Tibial artery (tissue), 4 donors: ENCODE measurements at regions not wholly inside any gene's neighbourhood (a gene's known extent, or its start where the extent isn't known, plus 50 kb on each side); places are given as distances from the start of the nearest gene placed in this dataset.

ENCODE experiments used
- DNase-seq, 2 donors: peaks; one replicate each; pipeline ENCODE4 v3.0.0-alpha.2; 2019
- H3K27ac ChIP-seq, 2 donors: fragments of 200-600 bp; sonication (generic) in 1 of 2; 1 replicate in 1 of 2; 2 replicates in 1 of 2; pipeline ENCODE4 v1.5.1; 2018 to 2019; ENCODE audit warnings: mild to moderate bottlenecking in 1 of 2
- H3K27me3 ChIP-seq, 2 donors: fragments of 200-600 bp; sonication (generic) in 1 of 2; one replicate each; pipeline versions ENCODE4 v1.5.1 to v1.6.0; 2016 to 2019
- H3K36me3 ChIP-seq, 3 donors: fragments of 200-600 bp; sonication (generic) in 2 of 3; one replicate each; pipeline ENCODE4 v1.5.1; 2016 to 2019; ENCODE audit warnings: mild to moderate bottlenecking in 2 of 3
- H3K4me1 ChIP-seq, 4 donors: fragments of 200-600 bp; sonication (generic) in 2 of 4; 1 replicate in 3 of 4; 2 replicates in 1 of 4; pipeline ENCODE4 v1.5.1; 2016 to 2019
- H3K4me3 ChIP-seq, 2 donors: fragments of 200-600 bp; sonication (generic) in 1 of 2; 1 replicate in 1 of 2; 2 replicates in 1 of 2; pipeline ENCODE4 v1.5.1; 2018 to 2019; ENCODE audit warnings: mild to moderate bottlenecking in 2 of 2
- H3K9me3 ChIP-seq, 3 donors: fragments of 200-600 bp; sonication (generic) in 1 of 3; one replicate each; pipeline ENCODE4 v1.5.1; 2016 to 2019
- CTCF ChIP-seq, 2 experiments: fragments of 200-600 bp in 1 of 2; fragments of 450-650 bp in 1 of 2; IDR thresholded peaks; one replicate each; pipeline ENCODE4 v1.5.1; 2017 to 2019; ENCODE audit warnings: antibody characterized with exemption in 2 of 2, mild to moderate bottlenecking in 1 of 2, moderate library complexity in 1 of 2
- intact Hi-C: fragments of 100-400 bp; cut with DNase I; formaldehyde crosslinking; loops from one replicate; pipeline ENCODE4 v1.15.0; 2023; ENCODE audit warnings: low total_unique reads

DNA sequence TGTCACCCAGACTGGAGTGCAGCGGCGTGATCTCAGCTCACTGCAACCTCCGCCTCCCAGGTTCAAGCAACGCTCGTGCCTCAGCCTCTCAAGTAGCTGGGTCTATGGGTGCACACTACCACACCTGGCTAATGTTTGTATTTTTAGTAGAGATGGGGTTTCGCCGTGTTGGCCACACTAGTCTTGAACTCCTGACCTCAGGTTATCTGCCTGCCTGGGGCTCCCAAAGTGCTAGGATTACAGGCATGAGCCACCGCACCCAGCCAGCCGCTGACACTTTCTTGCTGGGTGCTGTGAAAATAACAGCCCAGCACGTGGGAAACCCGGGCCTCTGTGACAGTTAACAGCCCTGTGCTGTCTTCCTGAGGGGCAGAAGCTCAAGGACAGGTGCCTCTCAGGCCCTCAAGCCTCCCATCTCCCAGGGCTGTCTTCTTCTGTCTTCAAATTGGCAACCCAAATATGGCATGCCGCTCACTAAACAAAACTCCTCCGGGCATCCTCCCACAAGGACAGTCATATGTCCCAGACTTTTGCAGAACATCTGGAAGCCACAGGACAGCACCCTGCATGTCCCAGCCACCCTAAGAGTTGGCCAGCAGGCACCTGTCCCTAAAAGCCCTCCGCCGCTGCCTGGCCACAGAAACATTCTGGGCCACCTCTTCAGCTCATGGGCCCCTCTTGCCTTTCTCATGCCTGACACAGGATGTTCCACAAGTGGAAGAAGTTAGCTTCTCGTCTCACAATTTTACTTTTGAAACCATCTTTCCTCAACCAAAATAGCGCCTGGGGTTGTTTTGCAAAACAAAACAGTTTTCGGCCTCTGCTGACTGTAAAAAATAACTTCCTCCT is 233.6 kb downstream of the SYK start:
- DNase-seq = no peak
- peaks cover 0 to 19% (median 13%) of the 10 kb centered on the region in 4 donors for H3K4me1 ChIP-seq
- no peak overlapping the region for H3K27ac ChIP-seq
- peaks cover 0 to 4% of the 10 kb centered on the region in 2 donors for H3K27me3 ChIP-seq
- no peak overlapping the region for H3K4me3 ChIP-seq
- no peaks in the 10 kb centered on the region for H3K36me3 ChIP-seq
- intact Hi-C loops = no loop called here
- no peaks in the 10 kb centered on the region for H3K9me3 ChIP-seq
- no peak for TF ChIP-seq CTCF (IDR thresholded peaks at IDR 0.05)

DNA sequence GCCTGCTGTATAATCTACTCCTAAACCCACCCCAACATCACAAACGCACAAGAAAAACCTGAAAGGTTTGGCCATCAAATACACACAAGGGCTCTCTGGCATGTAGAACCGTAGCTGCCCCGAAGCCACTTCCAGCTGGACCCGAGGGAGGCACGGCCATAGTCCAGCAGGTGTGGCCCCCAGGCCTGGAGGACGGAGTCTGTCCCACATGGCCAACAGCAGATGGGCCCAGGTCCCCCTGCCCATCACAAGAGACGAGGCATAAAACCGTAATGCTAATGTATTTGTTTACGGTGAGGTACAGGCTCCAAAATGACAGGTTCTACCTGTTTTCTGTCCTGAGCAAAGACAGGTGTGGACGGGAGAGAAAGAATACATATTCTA is 234.2 kb downstream of the SYK start:
- Histone ChIP-seq H3K27me3 (peaks cover 0 to 4% of the 10 kb centered on the region in 2 donors), H3K27ac (no peak overlapping the region), H3K4me1 (peaks cover 0 to 19% (median 13%) of the 10 kb centered on the region in 4 donors), H3K36me3 (no peaks in the 10 kb centered on the region), H3K4me3 (no peak overlapping the region), H3K9me3 (no peaks in the 10 kb centered on the region)
- no peak for TF ChIP-seq CTCF (IDR thresholded peaks at IDR 0.05)
- intact Hi-C loops = loop anchor here (2.0 kb wide), 1 partner anchor 399 kb away; no protein-coding TSS in a partner anchor
- DNase-seq = no peak

DNA sequence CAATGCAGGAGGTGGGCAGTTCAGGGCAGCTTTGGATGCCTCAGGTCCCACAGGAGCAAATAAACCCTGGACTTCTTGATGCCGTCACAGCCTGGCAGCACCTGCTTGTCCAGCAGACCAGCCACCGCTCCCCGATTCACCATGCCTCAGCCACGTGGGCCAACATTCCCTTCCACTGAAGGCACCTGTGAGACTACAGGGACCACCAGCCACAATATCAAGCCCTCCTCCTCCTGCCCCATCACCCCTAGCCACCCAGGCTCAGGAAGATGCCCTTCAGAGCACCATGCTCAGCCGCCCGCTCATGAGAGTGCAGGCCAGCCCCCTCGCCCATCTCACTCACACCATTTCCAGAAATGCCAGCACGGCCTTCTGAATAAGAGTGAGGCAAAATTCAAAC is 234.7 kb downstream of the SYK start:
- DNase-seq = no peak
- Histone ChIP-seq H3K36me3 (no peaks in the 10 kb centered on the region), H3K4me3 (no peak overlapping the region), H3K4me1 (peaks cover 0 to 19% (median 13%) of the 10 kb centered on the region in 4 donors), H3K9me3 (no peaks in the 10 kb centered on the region), H3K27me3 (peaks cover 0 to 4% of the 10 kb centered on the region in 2 donors), H3K27ac (no peak overlapping the region)
- intact Hi-C loops = loop anchor here (2.0 kb wide), 1 partner anchor 398 kb away; no protein-coding TSS in a partner anchor
- TF ChIP-seq CTCF (IDR thresholded peaks at IDR 0.05) = no peak

GRCh38 chr9:91036826-91037510 is 235.3 kb downstream of the SYK start:
- H3K9me3 ChIP-seq = no peaks in the 10 kb centered on the region
- peaks cover 0 to 2% of the 10 kb centered on the region in 2 donors for H3K27me3 ChIP-seq
- no peak overlapping the region for H3K4me3 ChIP-seq
- peak; percentile 58 for TF ChIP-seq CTCF (IDR thresholded peaks at IDR 0.05)
- H3K4me1 ChIP-seq = peaks cover 0 to 19% (median 13%) of the 10 kb centered on the region in 4 donors
- intact Hi-C loops = loop anchor here (2.0 kb wide), 1 partner anchor 398 kb away; no protein-coding TSS in a partner anchor
- H3K27ac ChIP-seq = no peak overlapping the region
- H3K36me3 ChIP-seq = no peaks in the 10 kb centered on the region
- peak; percentile 88 to 90 for DNase-seq

GRCh38 chr9:91037511-91038482 is 236.2 kb downstream of the SYK start:
- peaks cover 0 to 19% (median 13%) of the 10 kb centered on the region in 4 donors for H3K4me1 ChIP-seq
- intact Hi-C loops = loop anchor here (2.0 kb wide), 1 partner anchor 397 kb away; no protein-coding TSS in a partner anchor
- no peaks in the 10 kb centered on the region for H3K27me3 ChIP-seq
- no peak overlapping the region for H3K4me3 ChIP-seq
- DNase-seq = peak; percentile 71 to 82
- H3K36me3 ChIP-seq = no peaks in the 10 kb centered on the region
- H3K9me3 ChIP-seq = no peaks in the 10 kb centered on the region
- no peak for TF ChIP-seq CTCF (IDR thresholded peaks at IDR 0.05)
- H3K27ac ChIP-seq = no peak overlapping the region
